ENCODE measurements at regions not wholly inside any gene's neighbourhood (a gene's known extent, or its start where the extent isn't known, plus 50 kb on each side); places are given as distances from the start of the nearest gene placed in this dataset.
A peak's percentile ranks its signal among the peaks of the same experiment; 100 is the strongest.
"Not testable (repeated sequence)": the region's sequence is repeated elsewhere in the genome, so short reads cannot be mapped to it uniquely, and the experiment has no call there.

GRCh38 chr7:70846208-70846607 lies 285.7 kb upstream of the GALNT17 start:
- DNase-seq (ENCODE audit: low read depth), result no peak

- DNase-seq (ENCODE audit: low read depth), result no peak
Observed at GRCh38 chr7:70849580-70850235, 282.2 kb upstream of the GALNT17 start.

DNA sequence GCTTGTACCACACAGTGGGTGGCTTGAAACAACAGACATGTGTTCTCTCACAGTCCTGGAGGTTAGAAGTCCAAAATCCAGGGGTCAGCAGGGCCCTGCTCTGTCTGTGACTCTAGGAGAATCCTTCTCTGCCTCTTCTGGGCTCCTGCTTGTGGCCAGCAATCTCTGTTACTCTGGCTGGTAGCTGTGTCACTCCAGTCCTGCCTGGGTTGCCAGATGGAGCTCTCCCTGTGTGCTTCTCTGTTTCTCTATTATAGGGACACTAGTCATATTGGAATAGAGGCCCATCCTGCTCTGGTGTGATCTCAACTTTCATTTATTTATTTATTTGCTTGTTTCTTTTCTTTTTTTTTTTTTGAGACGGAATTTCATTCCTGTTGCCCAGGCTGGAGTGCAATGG lies 276.6 kb upstream of the GALNT17 start:
- DNase-seq (ENCODE audit: low read depth), result no peak

- peak; percentile 3 for DNase-seq (ENCODE audit: low read depth)
Observed at GRCh38 chr7:70856901-70857630, 274.9 kb upstream of the GALNT17 start.

DNA sequence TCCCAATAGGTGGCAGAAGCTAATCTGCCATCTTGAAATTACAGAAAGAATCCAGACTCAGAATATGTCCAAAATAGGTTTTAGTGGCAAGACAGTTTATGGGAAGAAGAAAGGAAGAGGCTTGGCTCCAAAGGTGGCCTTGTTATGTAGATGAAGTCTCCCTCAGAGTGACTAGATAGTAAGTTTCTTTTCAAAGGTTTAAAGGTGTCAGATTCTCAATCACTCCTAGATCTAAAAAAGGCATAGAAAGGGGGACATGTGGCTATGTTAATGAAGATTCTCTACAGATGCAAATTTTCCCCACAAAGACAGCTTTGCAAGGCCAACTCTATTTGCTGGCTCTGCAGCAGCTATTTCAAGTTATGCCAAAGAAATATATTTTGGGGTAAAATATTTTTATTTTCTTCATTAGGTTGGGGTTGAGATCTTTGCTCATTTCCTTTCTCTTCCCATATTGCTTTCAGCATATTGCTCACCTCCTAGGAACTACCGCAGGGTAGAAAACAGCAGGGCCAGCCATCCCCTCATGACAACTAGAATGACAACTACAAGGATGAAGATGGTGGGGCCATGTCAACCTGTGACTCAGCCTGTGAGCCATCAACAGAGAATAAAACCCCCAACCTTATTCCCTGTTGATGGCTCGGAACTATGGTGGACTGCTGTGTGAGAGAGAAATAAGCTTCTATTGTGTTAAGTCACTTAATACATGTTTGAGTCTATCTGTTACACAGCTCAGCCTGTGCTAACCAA lies 274.0 kb upstream of the GALNT17 start:
- DNase-seq (ENCODE audit: low read depth), result no peak

GRCh38 chr7:70867513-70867912 lies 264.4 kb upstream of the GALNT17 start:
- no peak for DNase-seq (ENCODE audit: low read depth)

DNA sequence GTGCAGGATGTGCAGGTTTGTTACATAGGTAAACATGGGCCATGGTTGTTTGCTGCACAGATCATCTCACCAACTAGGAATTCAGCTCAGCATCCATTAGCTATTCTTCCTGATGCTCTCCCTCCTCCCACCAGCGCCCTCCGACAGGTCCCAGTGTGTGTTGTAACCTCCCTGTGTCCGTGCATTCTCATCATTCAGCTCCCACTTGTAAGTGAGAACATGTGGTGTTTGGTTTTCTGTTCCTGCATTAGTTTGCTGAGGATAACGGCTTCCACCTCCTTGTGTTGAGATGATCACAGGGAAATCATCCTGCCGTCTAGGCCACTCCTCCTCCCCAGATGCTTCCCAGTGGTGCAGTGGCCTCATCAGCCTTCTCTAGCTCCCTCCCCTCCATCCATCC lies 261.6 kb upstream of the GALNT17 start:
- DNase-seq (ENCODE audit: low read depth), result no peak

- DNase-seq (ENCODE audit: low read depth), result no peak
Observed at GRCh38 chr7:70872188-70872587, 259.8 kb upstream of the GALNT17 start.

- DNase-seq (ENCODE audit: low read depth), result no peak
Observed at GRCh38 chr7:70881167-70881847, 250.6 kb upstream of the GALNT17 start.

GRCh38 chr7:70883750-70884439 lies 248.0 kb upstream of the GALNT17 start:
- DNase-seq (ENCODE audit: low read depth), result no peak

DNA sequence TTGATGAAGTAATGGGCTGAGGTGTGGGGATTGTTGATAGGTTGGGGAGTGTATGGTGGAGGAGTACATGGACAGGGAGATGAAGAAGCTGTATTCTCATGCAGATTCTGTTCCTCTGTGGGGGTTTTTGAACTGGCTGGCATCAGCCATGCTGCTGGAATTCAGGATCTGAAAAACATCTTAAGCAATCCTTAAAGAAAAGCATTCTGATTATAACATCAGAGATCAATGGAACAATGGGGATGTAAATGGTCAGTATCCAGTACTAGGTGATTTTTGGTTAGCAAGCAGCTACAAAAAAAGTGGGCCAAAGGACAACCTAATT lies 247.5 kb upstream of the GALNT17 start:
- no peak for DNase-seq (ENCODE audit: low read depth)

GRCh38 chr7:70884809-70885208 lies 247.1 kb upstream of the GALNT17 start:
- DNase-seq (ENCODE audit: low read depth), result no peak

DNA sequence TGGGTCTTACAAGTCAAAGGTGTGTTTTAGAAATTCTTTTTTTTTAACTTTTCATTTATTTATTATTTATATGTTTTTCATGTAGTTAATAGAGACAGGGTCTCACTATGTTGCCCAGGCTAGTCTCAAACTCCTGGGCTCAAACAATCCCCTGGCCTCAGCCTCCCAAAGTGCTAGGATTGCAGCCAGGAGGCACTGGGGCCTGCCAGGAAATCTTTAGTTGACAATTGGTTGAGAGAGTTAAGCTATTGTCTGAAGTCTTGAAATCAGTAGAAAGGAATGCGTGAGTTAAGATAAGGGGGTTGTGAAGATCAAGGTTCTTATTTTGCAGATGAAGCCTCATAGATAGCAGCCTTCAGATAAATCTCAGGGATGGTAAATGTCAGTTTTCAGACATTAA lies 245.4 kb upstream of the GALNT17 start:
- DNase-seq (ENCODE audit: low read depth), result no peak

DNA sequence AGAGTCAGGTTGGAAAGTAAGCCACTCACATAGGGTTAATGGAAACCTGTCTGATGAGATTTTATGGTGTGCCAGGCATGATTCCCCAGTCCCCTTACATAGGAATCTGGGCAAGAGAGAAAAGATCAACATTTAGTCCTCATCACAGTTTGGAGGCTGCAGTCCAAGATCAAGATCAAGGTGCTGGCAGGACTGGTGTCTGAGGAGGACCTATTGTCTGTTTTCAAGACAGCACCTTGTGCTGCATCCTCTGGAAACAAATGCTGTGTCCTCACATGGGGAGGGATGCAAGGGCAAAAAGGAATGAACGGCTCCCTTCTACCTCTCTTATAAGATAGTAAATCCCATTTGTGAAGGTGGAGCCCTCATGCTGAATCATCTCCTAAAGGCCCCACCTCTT lies 244.8 kb upstream of the GALNT17 start:
- no peak for DNase-seq (ENCODE audit: low read depth)

DNA sequence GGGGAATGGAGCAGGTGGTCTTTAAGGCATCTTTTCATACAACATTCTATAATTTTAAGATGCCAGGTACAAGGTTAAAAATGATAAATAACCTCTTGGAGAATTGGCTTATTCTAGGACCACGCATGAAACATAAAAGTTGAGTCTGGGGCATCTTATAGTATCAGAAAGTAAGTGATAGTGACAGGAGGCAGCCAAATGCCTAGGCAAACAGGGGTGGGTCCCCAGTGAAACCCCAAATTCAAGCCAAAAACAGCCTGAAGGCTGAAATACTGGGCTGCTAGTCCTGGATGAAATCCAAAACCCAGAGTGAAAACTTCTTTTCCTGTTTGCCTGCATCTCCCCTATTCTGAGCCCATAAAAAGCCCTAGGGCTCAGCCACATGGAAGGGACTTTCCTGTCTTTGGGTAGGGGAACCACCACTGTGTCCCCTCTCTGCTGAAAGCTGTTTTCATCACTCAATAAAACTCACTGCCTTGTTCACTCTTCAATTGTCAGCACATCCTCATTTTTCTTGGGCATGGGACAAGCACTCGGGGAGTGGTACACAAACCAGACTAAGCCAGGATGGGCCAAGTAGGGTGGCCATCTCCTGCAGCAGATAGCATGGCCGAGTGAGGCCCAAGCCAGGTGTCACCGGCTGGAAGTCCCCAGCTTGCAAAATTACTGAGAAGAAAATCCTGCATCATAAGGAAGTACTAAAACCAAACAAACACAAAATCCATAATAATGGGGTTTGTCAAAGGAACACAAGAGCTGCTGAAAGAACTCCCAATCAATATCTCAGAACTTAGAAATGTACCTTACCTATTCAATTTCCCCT lies 241.6 kb upstream of the GALNT17 start:
- DNase-seq (ENCODE audit: low read depth), result no peak

- DNase-seq (ENCODE audit: low read depth), result no peak
Observed at GRCh38 chr7:70893422-70893821, 238.5 kb upstream of the GALNT17 start.

GRCh38 chr7:70893971-70894715 lies 237.8 kb upstream of the GALNT17 start:
- no peak for DNase-seq (ENCODE audit: low read depth)

DNA sequence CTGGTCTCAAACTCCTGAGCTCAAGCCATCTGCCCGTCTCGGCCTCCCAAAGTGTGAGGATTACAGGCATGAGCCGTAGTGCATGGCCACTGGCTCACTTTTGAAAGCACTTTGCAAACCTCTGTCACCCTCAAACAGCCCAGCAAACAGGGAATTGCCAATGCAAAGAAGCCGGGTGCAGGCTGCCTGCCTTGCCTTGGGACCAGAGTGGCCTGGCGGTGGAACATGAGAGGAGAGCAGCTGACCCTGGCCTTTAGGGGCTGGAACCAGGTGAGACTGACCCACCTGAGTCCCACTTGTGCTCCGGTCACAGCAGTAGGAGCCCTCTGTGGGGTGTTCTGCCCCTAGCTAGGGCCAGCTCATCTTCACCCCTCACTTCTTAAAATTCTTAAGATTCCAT lies 237.1 kb upstream of the GALNT17 start:
- DNase-seq (ENCODE audit: low read depth), result no peak

DNA sequence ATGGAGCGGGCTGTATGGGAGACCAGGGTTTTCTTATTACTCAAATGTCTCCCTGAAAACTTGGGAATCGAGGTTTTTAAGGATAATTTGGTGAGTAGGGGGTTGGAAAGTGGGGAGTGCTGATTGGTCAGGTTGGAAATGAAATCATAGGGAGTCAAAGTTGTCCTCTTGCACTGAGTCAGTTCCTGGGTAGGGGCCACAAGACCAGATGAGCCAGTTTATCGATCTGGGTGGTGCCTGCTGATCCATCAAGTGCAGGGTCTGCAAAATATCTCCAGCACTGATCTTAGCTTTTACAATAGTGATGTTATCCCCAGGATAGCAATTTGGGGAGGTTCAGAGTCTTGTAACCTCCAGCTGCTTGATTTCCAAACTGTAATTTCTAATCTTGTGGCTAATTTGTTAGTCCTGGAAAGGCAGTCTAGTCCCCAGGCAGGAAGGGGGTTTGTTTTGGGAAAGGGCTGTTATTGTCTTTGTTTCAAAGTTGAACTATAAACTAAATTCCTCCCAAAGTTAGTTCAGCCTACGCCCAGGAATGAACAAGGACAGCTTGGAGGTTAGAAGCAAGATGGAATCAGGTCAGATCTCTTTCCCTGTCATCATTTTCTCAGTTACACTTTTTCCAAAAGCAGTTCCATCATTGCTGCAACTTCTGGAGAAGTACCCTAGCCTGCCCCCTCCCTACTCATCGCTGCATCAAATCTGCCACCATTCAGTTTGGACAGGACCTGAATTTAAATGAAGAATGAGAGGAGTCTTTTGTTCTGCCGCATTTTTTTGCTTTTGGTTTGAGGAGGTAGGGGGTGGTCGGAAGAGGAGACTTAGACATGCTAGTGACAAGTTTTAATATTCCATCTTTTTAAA lies 236.4 kb upstream of the GALNT17 start:
- not testable (repeated sequence) for DNase-seq (ENCODE audit: low read depth)

All from stimulated activated CD4-positive, alpha-beta T cell treated with anti-CD3 and anti-CD28 coated beads, Interleukin-2, amount 100 ng/mL, for 4 hours (primary cell).